Dendritic cell treated with granulocyte-macrophage colony-stimulating factor and Interleukin-4, amounts not matched to agents 40 ng/mL and 50 ng/mL, for 4 days (primary cell): ENCODE measurements at regions not wholly inside any gene's neighbourhood (a gene's known extent, or its start where the extent isn't known, plus 50 kb on each side); places are given as distances from the start of the nearest gene placed in this dataset.
"Not testable (repeated sequence)": the region's sequence is repeated elsewhere in the genome, so short reads cannot be mapped to it uniquely, and the experiment has no call there.

ENCODE experiments used
- H3K27ac Mint-ChIP-seq: one replicate; pipeline ENCODE4 v1.8.0; 2022; ENCODE audit warnings: mild to moderate bottlenecking, mixed read lengths
- H3K27me3 Mint-ChIP-seq: one replicate; pipeline ENCODE4 v1.8.0; 2022; ENCODE audit warnings: mild to moderate bottlenecking, mixed read lengths
- H3K36me3 Mint-ChIP-seq: one replicate; pipeline ENCODE4 v1.8.0; 2022; ENCODE audit warnings: low read depth, mixed read lengths
- H3K4me1 Mint-ChIP-seq: one replicate; pipeline ENCODE4 v1.8.0; 2022; ENCODE audit warnings: low read depth, mixed read lengths
- H3K4me3 Mint-ChIP-seq: one replicate; pipeline ENCODE4 v1.8.0; 2022; ENCODE audit warnings: mild to moderate bottlenecking, moderate library complexity, mixed read lengths
- H3K9me3 Mint-ChIP-seq: one replicate; pipeline ENCODE4 v1.8.0; 2022; ENCODE audit warnings: mixed read lengths
- intact Hi-C: fragments of 100-400 bp; cut with micrococcal nuclease; formaldehyde crosslinking; loops from one replicate; pipeline ENCODE4 v1.15.0; 2022

DNA sequence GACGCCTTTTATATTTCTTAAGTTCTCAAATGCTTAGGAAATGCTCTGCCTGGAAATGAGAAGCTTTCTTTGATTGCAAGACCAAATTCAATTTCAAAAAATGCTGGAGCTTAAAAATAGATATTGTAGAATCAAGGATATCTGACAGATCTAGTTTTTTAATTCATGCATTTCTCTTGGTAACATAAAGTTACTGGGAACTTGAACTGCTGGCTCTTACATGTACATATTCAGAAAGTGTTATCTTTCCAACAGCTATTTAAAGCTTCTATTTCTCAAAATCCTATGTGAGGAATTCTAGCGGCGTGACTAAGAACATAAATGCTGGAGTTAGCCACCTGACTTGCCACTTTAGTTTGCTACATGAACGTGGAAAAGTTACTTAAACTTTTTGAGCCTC lies 109.3 kb downstream of the C3orf38 start:
- Mint-ChIP-seq H3K27ac (no peak overlapping the region), H3K36me3 (no peaks in the 10 kb centered on the region), H3K9me3 (no peaks in the 10 kb centered on the region), H3K4me1 (no peaks in the 10 kb centered on the region), H3K4me3 (no peak overlapping the region), H3K27me3 (no peaks in the 10 kb centered on the region)
- intact Hi-C loops: no loop called here

DNA sequence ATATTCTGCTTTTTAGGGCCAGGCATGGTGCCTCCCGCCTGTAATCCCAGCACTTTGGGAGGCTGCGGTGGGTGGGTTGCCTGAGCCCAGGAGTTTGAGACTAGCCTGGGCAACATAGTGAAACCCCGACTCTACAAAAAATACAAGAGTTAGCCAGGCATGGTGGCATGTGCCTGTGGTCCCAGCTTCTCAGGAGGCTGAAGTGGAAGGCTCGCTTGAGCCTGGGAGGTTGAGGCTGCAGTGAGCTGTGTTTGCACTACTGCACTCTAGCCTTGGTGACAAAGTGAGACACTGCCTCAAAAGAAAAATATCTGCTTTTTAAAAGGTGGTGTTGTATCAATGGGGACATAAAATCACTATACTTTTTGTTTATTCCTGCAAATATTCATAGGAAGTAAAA lies 112.8 kb downstream of the C3orf38 start:
- no peaks in the 10 kb centered on the region for H3K27me3 Mint-ChIP-seq
- H3K9me3 Mint-ChIP-seq: no peaks in the 10 kb centered on the region
- H3K27ac Mint-ChIP-seq: no peak overlapping the region
- H3K4me1 Mint-ChIP-seq: no peaks in the 10 kb centered on the region
- intact Hi-C loops: no loop called here
- H3K4me3 Mint-ChIP-seq: no peak overlapping the region
- H3K36me3 Mint-ChIP-seq: no peaks in the 10 kb centered on the region

DNA sequence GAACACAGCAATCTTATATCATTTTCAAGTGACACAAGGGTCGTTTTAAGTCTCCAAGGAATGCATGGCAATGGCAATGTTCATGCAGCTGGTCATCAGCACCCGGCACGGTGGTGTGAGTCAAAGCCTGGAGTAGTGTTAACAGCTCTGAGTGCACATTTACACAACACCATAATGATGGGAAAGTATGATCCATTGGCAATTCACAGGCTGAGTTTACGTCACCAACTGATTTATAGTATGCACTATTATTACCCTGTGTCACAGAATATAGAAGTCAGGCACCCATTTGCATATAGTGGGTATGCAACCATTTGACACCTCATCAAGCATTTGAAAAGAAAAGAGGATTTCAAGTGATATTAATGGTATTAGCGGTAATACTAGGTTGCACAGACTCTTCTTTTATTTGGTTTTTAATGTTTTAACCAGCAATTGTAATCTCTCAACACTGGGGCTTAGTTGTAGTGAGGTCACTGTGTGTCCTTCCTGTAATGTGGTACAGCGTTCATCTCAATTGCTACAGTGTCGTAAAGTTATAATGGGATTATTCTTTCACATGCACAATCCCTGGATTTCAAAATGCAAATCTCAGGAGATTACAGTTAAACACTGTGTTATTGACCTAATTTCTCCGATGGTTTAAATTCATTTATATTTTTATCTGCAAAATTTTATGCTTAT lies 113.8 kb downstream of the C3orf38 start:
- H3K27ac Mint-ChIP-seq: no peak overlapping the region
- no peaks in the 10 kb centered on the region for H3K9me3 Mint-ChIP-seq
- H3K4me3 Mint-ChIP-seq: no peak overlapping the region
- no peaks in the 10 kb centered on the region for H3K36me3 Mint-ChIP-seq
- H3K4me1 Mint-ChIP-seq: no peaks in the 10 kb centered on the region
- intact Hi-C loops: no loop called here
- H3K27me3 Mint-ChIP-seq: no peaks in the 10 kb centered on the region

DNA sequence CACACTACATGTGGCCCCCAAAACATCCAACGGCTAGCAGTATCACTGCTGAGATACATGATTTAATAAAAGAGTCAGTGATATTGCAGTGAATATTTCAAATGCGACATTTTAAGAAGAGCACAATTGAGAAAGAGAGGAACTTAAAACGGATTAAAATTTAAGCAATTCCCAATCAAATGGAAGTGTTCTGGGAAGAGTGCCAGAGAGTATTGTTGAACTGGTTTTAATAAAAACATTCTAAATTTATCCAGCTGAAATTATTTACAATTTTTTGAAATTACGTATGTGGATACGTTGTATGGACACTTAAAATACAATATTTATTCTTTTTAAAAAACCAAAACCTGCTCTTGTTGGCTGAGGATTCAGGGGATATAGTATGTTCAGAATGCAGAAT lies 117.7 kb downstream of the C3orf38 start:
- Mint-ChIP-seq H3K4me1 (no peaks in the 10 kb centered on the region), H3K9me3 (no peaks in the 10 kb centered on the region), H3K27ac (no peak overlapping the region), H3K36me3 (no peaks in the 10 kb centered on the region), H3K4me3 (no peak overlapping the region), H3K27me3 (no peaks in the 10 kb centered on the region)
- intact Hi-C loops: no loop called here

DNA sequence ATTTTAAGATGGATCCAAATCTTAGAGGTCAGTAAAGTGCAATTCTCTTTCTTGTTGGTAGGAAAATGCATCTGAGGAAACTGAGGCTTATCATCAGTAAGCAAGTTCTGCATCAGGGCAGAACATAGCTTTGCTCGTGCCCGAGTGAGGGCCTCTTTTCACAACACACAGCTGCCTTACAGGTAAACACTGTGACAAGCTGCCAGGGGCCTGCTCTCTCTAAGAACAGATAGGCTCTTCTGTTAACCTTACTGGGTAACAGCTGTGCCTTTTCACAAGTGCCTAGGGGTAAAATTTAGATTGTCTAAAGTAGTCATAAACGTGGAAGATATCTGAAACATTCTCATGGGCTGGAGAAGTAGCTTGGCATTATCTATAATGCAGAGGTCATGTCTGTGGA lies 118.1 kb downstream of the C3orf38 start:
- Mint-ChIP-seq H3K27me3 (no peaks in the 10 kb centered on the region), H3K4me3 (no peak overlapping the region), H3K9me3 (no peaks in the 10 kb centered on the region), H3K4me1 (no peaks in the 10 kb centered on the region), H3K27ac (no peak overlapping the region), H3K36me3 (no peaks in the 10 kb centered on the region)
- intact Hi-C loops: no loop called here

DNA sequence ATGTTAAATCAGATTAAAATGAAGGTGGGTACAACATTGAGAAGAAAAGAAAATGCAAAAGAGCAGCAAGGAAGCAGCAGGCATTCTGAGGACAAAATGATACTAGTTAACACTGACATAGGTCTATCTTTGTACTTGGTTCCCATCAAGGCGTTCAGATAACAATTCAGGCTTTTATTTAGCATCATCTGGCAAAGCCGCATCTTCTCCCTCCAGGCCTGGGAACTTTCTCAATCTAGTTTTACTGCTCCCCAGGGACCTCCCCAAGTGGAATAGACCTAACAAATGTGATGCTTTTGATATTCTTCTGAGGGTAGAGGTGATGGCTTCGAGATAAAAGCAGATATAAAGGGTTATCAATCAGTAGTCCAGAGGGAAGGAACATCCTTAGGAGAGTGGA lies 130.6 kb downstream of the C3orf38 start:
- no peaks in the 10 kb centered on the region for H3K36me3 Mint-ChIP-seq
- peaks cover 11% of the 10 kb centered on the region for H3K9me3 Mint-ChIP-seq
- H3K4me1 Mint-ChIP-seq: no peaks in the 10 kb centered on the region
- no peak overlapping the region for H3K27ac Mint-ChIP-seq
- H3K27me3 Mint-ChIP-seq: no peaks in the 10 kb centered on the region
- intact Hi-C loops: no loop called here
- H3K4me3 Mint-ChIP-seq: no peak overlapping the region

DNA sequence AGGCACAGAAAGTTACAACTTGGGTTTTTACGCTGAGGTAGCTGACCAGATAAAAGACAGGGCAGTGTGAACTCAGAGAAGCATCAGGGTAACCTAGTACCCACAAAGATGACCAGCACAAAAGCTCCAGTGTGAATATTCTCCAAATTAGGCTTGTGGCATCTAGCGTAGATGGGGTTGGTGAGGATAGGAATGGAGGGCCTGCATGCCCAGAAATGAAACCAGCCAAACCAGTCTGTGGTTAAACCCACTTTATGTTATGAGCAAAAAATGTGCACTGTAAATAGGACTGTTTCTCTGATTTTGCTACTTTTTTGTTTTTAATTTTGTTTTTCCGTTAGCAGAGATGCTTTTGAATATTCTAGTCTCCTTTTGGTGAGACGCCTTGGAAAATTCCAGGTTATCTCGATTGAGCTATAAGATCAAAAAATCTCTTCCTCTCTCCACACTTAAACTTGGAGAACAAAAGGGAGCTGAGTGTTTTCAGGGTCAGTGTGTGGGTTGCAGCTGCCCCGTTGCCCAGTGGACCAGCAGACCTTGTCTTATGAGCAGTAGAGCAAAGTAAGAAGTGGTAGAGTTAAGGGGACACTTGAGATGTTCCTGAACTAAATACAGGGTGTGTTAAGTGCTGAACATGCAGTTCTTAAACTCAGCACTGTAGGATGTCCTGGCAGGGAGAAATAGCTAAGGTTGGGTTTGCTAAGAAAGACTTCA lies 132.9 kb downstream of the C3orf38 start:
- H3K36me3 Mint-ChIP-seq: no peaks in the 10 kb centered on the region
- peaks cover 11% of the 10 kb centered on the region for H3K9me3 Mint-ChIP-seq
- H3K4me3 Mint-ChIP-seq: no peak overlapping the region
- no peak overlapping the region for H3K27ac Mint-ChIP-seq
- no peaks in the 10 kb centered on the region for H3K4me1 Mint-ChIP-seq
- no peaks in the 10 kb centered on the region for H3K27me3 Mint-ChIP-seq
- intact Hi-C loops: no loop called here

DNA sequence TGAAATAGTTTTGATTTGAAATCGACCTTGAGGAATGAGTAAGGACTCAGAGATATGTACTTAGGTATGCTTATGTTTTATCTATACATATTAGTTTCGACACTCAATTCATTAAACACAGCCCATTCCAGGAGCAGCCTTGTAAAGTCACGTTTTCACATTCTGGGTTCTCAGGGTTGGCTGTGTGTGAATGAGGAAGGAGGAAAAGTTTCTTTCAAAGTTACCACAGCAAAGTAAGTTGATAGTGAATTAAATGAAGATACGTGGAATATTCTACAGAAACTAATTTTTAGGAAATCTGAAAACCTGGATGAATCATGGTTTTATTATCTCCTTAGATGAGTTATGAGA lies 133.5 kb downstream of the C3orf38 start:
- Mint-ChIP-seq H3K9me3 (peaks cover 11% of the 10 kb centered on the region), H3K27me3 (no peaks in the 10 kb centered on the region), H3K27ac (no peak overlapping the region), H3K4me3 (no peak overlapping the region), H3K4me1 (no peaks in the 10 kb centered on the region), H3K36me3 (no peaks in the 10 kb centered on the region)
- intact Hi-C loops: no loop called here

DNA sequence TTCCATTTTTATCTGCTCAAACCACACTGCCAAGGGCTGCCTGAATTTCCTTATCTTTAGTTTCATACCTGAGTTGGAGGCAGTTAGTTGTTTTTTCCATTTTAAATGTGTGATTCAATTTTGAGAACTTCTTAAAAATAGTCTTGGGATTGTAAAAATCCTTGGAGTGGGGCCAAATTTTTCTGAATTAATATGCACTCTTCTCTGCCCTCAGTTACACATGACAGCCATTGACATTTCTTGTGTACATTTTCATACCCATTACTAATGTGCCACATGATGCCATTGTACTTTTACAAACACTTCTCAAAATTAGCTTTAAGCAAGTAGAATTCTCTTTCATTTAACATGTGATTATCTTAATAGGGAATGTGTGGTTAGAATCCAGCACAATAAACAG lies 141.7 kb downstream of the C3orf38 start:
- Mint-ChIP-seq H3K36me3 (no peaks in the 10 kb centered on the region), H3K4me1 (no peaks in the 10 kb centered on the region), H3K4me3 (no peak overlapping the region), H3K27ac (no peak overlapping the region), H3K27me3 (no peaks in the 10 kb centered on the region), H3K9me3 (no peaks in the 10 kb centered on the region)
- intact Hi-C loops: no loop called here

DNA sequence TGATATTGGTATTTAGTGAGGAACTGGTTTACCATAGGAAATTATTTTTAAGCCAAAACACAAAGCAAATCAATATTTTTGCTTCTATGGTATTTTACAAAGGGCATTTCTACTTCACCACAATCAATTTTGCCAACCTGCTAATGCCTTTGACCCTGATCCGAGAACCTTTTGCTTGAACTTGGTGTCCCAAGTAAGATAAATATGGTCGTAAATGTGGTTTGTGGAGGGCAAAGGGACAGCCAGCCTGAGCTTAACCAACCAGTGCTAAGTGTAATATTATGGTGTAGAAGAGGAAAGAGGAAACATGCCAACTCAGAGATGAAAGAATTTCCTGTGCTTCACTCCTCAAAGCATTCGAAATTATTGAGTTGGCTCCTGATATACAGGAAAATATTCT lies 148.4 kb downstream of the C3orf38 start:
- no peaks in the 10 kb centered on the region for H3K36me3 Mint-ChIP-seq
- H3K4me1 Mint-ChIP-seq: no peaks in the 10 kb centered on the region
- H3K4me3 Mint-ChIP-seq: no peak overlapping the region
- H3K27me3 Mint-ChIP-seq: no peaks in the 10 kb centered on the region
- intact Hi-C loops: no loop called here
- no peak overlapping the region for H3K27ac Mint-ChIP-seq
- H3K9me3 Mint-ChIP-seq: peaks cover 6% of the 10 kb centered on the region

DNA sequence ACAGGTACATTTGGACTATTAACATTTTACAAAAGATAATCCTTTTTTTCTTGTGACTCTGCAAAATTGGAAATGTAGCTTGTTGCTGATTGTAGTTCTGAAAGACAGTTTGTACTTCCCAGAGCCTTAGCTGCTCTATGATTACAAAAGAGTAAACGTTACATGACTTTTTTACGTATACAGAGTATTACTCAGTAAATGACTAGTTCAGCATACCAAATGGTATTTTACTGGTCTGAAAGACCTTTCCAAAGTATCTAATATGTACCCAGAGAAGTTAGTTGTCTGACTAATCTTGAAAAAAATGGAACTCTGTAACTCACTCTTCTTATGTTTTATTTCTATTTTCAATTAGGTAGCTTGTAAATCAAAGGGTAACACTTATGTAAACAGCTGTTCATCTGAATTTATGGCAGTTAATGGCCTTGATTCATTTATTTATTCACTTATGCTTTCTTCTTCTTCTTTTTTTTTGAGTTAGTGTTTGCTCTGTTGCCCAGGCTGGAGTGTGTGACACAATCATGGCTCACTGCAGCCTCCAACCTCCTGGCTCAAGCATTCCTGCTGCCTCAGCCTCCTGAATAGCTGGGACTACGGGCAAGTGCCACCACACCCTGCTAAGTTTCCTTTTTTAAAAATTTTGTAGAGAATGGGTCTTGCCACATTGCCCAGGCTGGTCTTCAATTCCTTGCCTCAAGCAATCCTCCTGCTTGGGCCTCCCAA lies 151.7 kb downstream of the C3orf38 start:
- intact Hi-C loops: no loop called here
- H3K9me3 Mint-ChIP-seq: peaks cover 18% of the 10 kb centered on the region
- no peaks in the 10 kb centered on the region for H3K36me3 Mint-ChIP-seq
- H3K27me3 Mint-ChIP-seq: no peaks in the 10 kb centered on the region
- H3K27ac Mint-ChIP-seq: no peak overlapping the region
- no peaks in the 10 kb centered on the region for H3K4me1 Mint-ChIP-seq
- no peak overlapping the region for H3K4me3 Mint-ChIP-seq

DNA sequence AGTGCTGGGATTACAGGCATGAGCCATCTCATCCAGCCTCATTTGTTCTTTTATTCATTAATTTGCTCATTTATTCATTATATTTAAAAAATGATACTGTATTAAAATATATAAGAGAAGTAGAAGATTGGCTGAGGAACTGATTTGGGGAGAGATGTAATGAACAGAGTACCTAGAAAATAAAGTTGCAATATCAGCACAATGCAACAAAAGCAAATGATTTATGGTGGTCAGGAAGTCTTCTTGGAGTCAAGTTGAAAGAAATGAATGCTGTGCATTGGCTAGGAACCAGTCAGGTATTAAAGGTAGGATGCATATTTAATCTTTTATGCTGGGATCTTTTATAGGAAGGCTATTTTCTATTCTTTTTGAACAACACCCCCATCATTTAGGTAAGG lies 152.2 kb downstream of the C3orf38 start:
- H3K36me3 Mint-ChIP-seq: no peaks in the 10 kb centered on the region
- no peaks in the 10 kb centered on the region for H3K27me3 Mint-ChIP-seq

DNA sequence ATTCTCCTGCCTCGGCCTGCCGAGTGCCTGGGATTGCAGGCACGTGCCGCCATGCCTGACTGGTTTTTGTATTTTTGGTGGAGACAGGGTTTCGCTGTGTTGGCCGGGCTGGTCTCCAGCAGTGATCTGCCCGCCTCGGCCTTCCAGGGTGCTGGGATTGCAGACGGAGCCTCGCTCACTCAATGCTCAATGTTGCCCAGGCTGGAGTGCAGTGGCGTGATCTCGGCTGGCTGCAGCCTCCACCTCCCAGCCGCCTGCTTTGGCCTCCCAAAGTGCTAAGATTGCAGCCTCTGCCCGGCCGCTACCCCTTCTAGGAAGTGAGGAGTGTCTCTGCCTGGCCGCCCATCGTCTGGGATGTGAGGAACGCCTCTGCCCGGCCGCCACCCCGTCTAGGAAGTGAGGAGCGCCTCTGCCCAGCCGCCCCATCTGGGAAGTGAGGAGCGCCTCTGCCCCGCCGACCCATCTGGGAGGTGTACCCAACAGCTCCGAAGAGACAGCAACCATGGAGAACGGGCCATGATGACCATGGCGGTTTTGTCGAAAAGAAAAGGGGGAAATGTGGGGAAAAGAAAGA lies 153.7 kb downstream of the C3orf38 start:
- H3K27me3 Mint-ChIP-seq, H3K4me3 Mint-ChIP-seq, intact Hi-C loops, H3K4me1 Mint-ChIP-seq, H3K27ac Mint-ChIP-seq, H3K36me3 Mint-ChIP-seq: not testable (repeated sequence)
- peaks cover 18% of the 10 kb centered on the region for H3K9me3 Mint-ChIP-seq

More for the DNA sequence above, 152.2 kb downstream of the C3orf38 start:
- H3K4me3 Mint-ChIP-seq: no peak overlapping the region
- intact Hi-C loops: no loop called here
- no peaks in the 10 kb centered on the region for H3K4me1 Mint-ChIP-seq
- no peak overlapping the region for H3K27ac Mint-ChIP-seq
- H3K9me3 Mint-ChIP-seq: peaks cover 18% of the 10 kb centered on the region

DNA sequence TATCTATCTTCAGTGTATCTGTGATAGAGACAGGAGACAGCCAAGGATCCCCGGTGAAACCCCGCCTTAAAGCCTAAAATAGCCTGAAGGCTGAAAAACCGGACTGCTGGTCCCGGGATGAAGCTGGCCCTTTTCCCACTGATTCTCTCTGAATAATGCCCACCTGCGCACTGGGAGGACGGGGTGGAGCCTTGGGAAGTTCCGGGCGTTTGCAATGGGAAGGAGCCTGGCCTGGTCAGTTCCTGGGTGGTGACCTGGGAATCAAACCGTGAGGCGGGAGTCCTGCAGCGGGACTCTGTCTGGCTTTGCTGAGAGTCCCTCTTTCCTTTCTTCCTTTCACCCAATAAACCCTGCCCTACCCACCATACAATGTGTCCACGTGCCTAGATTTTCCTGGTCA lies 157.9 kb downstream of the C3orf38 start:
- no peaks in the 10 kb centered on the region for H3K27me3 Mint-ChIP-seq
- no peak overlapping the region for H3K27ac Mint-ChIP-seq
- intact Hi-C loops: no loop called here
- peaks cover 17% of the 10 kb centered on the region for H3K9me3 Mint-ChIP-seq
- no peaks in the 10 kb centered on the region for H3K4me1 Mint-ChIP-seq
- H3K36me3 Mint-ChIP-seq: no peaks in the 10 kb centered on the region
- no peak overlapping the region for H3K4me3 Mint-ChIP-seq
